Esophagus squamous epithelium (tissue), 4 donors: ENCODE measurements at regions not wholly inside any gene's neighbourhood (a gene's known extent, or its start where the extent isn't known, plus 50 kb on each side); places are given as distances from the start of the nearest gene placed in this dataset.

Experiments
- CTCF ChIP-seq, 6 experiments: fragments of 450-650 bp in 4 of 6; fragments of 200-600 bp in 2 of 6; sonication (generic) in 2 of 6; IDR thresholded peaks; one replicate each; pipeline ENCODE4 v1.5.1; 2016 to 2019; ENCODE audit warnings: antibody characterized with exemption in 6 of 6, mild to moderate bottlenecking in 4 of 6, moderate library complexity in 4 of 6
- POLR2A ChIP-seq, 4 donors: fragments of 450-650 bp; IDR thresholded peaks; one replicate each; pipeline ENCODE4 v1.6.1; 2017; ENCODE audit warnings: antibody characterized with exemption in 4 of 4, mild to moderate bottlenecking in 4 of 4, moderate library complexity in 3 of 4

- TF ChIP-seq CTCF (IDR thresholded peaks at IDR 0.05) (no peak), POLR2A (IDR thresholded peaks at IDR 0.05) (no peak)
These were observed 251.5 kb upstream of the DCN start for GRCh38 chr12:91434081-91434480.
